HEK293T (cell line): ENCODE measurements at regions not wholly inside any gene's neighbourhood (a gene's known extent, or its start where the extent isn't known, plus 50 kb on each side); places are given as distances from the start of the nearest gene placed in this dataset.

ENCODE experiments used
- ARNT ChIP-seq: fragments of 450-650 bp; IDR thresholded peaks from 2 replicates; pipeline ENCODE4 v1.6.1; 2017; ENCODE audit warnings: mild to moderate bottlenecking
- FOXA1 ChIP-seq: fragments of 450-650 bp; IDR thresholded peaks from 2 replicates; pipeline ENCODE4 v1.6.1; 2016; ENCODE audit warnings: mild to moderate bottlenecking
- FOXM1 ChIP-seq: fragments of 450-650 bp; IDR thresholded peaks from 2 replicates; pipeline ENCODE4 v1.6.1; 2017; ENCODE audit warnings: mild to moderate bottlenecking, borderline replicate concordance
- PKNOX1 ChIP-seq: fragments of 450-650 bp; IDR thresholded peaks from 2 replicates; pipeline ENCODE4 v1.6.1; 2016
- SP1 ChIP-seq: fragments of 450-650 bp; IDR thresholded peaks from 2 replicates; pipeline ENCODE4 v1.6.1; 2017
- SUZ12 ChIP-seq: fragments of 450-650 bp; IDR thresholded peaks from 2 replicates; pipeline ENCODE4 v1.6.1; 2016; ENCODE audit warnings: mild to moderate bottlenecking

GRCh38 chr4:13196721-13197120, 287.4 kb downstream of the RAB28 start:
- TF ChIP-seq ARNT (no peak), PKNOX1 (no peak), FOXA1 (no peak), SP1 (no peak), SUZ12 (no peak), FOXM1 (no peak)
